Esophagus muscularis mucosa (tissue), 4 donors: ENCODE measurements at regions not wholly inside any gene's neighbourhood (a gene's known extent, or its start where the extent isn't known, plus 50 kb on each side); places are given as distances from the start of the nearest gene placed in this dataset.
"Not testable (repeated sequence)": the region's sequence is repeated elsewhere in the genome, so short reads cannot be mapped to it uniquely, and the experiment has no call there.

Experiments used
- DNase-seq: peaks from one replicate; pipeline ENCODE4 v3.0.0-alpha.2; 2017; ENCODE audit errors: extremely low spot score
- H3K27ac ChIP-seq, 4 donors: fragments of 200-600 bp; sonication (generic); replicated peaks in 1 of 4; 1 replicate in 3 of 4; 2 replicates in 1 of 4; pipeline ENCODE4 v1.5.1; 2016 to 2019; ENCODE audit warnings: mild to moderate bottlenecking in 1 of 4
- H3K27me3 ChIP-seq, 4 donors: fragments of 200-600 bp; sonication (generic); one replicate each; pipeline versions ENCODE4 v1.5.1 to v1.6.0; 2016 to 2019
- H3K36me3 ChIP-seq, 4 donors: fragments of 200-600 bp; sonication (generic); one replicate each; pipeline ENCODE4 v1.5.1; 2016 to 2019
- H3K4me1 ChIP-seq, 4 donors: fragments of 200-600 bp; sonication (generic); one replicate each; pipeline ENCODE4 v1.5.1; 2016 to 2019
- H3K4me3 ChIP-seq, 4 donors: fragments of 200-600 bp; sonication (generic); 1 replicate in 2 of 4; 2 replicates in 2 of 4; pipeline ENCODE4 v1.5.1; 2016 to 2019; ENCODE audit warnings: mild to moderate bottlenecking in 4 of 4, moderate library complexity in 1 of 4
- H3K9me3 ChIP-seq, 4 donors: fragments of 200-600 bp; sonication (generic); 1 replicate in 3 of 4; 2 replicates in 1 of 4; pipeline ENCODE4 v1.5.1; 2016 to 2019
- EP300 ChIP-seq: sonication (generic); formaldehyde crosslinking; IDR thresholded peaks from one replicate; pipeline ENCODE4 v1.6.1; 2017; ENCODE audit warnings: antibody characterized with exemption
- POLR2A ChIP-seq: fragments of 450-650 bp; IDR thresholded peaks from one replicate; pipeline ENCODE4 v1.6.1; 2017; ENCODE audit warnings: antibody characterized with exemption, moderate library complexity, mild to moderate bottlenecking, low read depth
- POLR2AphosphoS5 ChIP-seq, 2 donors: sonication (generic); formaldehyde crosslinking; IDR thresholded peaks; one replicate each; pipeline ENCODE4 v1.6.1; 2017; ENCODE audit warnings: antibody characterized with exemption in 2 of 2
- WGBS: methylation state at CpG from one replicate; pipeline ENCODE4 v1.1.5; 2018; 5-methylcytosine and 5-hydroxymethylcytosine counted together
- intact Hi-C: fragments of 100-400 bp; cut with DNase I; formaldehyde crosslinking; loops from one replicate; pipeline ENCODE4 v1.15.1; 2023
- TF ChIP-seq, protein P1 (sequence below), 3 experiments: fragments of 200-600 bp in 2 of 3; fragments of 450-650 bp in 1 of 3; sonication (generic) in 2 of 3; IDR thresholded peaks; one replicate each; pipeline ENCODE4 v1.5.1; 2017 to 2019; ENCODE audit warnings: antibody characterized with exemption in 3 of 3, mild to moderate bottlenecking in 2 of 3, moderate library complexity in 1 of 3

- no peak for DNase-seq
Observed at GRCh38 chr5:102678267-102679058, 76.6 kb upstream of the PAM start.

GRCh38 chr5:102681403-102681983 is 73.6 kb upstream of the PAM start:
- intact Hi-C loops, result loop anchor here (5.0 kb wide), 1 partner anchor 361 kb away; no protein-coding TSS in a partner anchor
- Histone ChIP-seq H3K27me3 (no peaks in the 10 kb centered on the region), H3K4me1 (no peaks in the 10 kb centered on the region), H3K36me3 (no peaks in the 10 kb centered on the region), H3K9me3 (no peaks in the 10 kb centered on the region), H3K27ac (no peak overlapping the region), H3K4me3 (no peak overlapping the region)
- DNase-seq, result no peak
- 50% methylated on average over 2 of the region's 2 CpGs for WGBS
- TF ChIP-seq POLR2AphosphoS5 (IDR thresholded peaks at IDR 0.05), result no peak
- TF ChIP-seq, protein P1, sequence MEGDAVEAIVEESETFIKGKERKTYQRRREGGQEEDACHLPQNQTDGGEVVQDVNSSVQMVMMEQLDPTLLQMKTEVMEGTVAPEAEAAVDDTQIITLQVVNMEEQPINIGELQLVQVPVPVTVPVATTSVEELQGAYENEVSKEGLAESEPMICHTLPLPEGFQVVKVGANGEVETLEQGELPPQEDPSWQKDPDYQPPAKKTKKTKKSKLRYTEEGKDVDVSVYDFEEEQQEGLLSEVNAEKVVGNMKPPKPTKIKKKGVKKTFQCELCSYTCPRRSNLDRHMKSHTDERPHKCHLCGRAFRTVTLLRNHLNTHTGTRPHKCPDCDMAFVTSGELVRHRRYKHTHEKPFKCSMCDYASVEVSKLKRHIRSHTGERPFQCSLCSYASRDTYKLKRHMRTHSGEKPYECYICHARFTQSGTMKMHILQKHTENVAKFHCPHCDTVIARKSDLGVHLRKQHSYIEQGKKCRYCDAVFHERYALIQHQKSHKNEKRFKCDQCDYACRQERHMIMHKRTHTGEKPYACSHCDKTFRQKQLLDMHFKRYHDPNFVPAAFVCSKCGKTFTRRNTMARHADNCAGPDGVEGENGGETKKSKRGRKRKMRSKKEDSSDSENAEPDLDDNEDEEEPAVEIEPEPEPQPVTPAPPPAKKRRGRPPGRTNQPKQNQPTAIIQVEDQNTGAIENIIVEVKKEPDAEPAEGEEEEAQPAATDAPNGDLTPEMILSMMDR (IDR thresholded peaks at IDR 0.05), result peak; percentile 62 to 73 (median 63)

More at GRCh38 chr5:102678267-102679058, 76.6 kb upstream of the PAM start:
- Histone ChIP-seq H3K9me3 (no peaks in the 10 kb centered on the region), H3K36me3 (no peaks in the 10 kb centered on the region), H3K4me1 (no peaks in the 10 kb centered on the region), H3K27ac (no peak overlapping the region), H3K27me3 (no peaks in the 10 kb centered on the region), H3K4me3 (no peak overlapping the region)
- WGBS, result 71% methylated on average over 4 of the region's 4 CpGs
- TF ChIP-seq, protein P1 (IDR thresholded peaks at IDR 0.05), result no peak
- TF ChIP-seq POLR2A, result no peak
- TF ChIP-seq EP300, result no peak
- no peak for TF ChIP-seq POLR2AphosphoS5 (IDR thresholded peaks at IDR 0.05)
- intact Hi-C loops, result no loop called here

DNA sequence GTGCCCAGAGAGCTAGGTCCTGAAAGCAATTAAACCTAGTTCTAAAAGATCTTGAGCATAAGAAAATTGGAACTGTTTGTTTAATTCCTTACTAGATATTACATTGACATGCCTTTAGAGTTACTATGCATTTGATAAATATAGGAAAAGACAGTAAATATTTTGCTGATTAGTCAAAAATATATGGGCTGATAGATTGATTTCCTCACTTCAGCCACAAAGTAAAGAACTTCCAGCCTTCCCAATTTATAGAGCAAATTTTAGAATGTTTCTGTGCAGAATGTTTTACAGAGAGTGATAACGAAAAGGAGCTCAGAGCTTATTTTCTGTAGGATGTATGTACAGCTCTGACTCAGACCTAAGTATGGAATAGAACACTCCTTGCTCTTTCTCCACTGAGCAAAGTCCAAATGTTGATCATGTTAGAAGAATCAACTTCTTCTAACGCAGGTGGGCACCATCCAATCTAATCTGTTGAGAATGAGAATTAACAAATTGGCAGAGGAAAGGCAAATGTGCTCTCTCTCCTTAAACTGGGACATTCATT is 72.9 kb upstream of the PAM start:
- intact Hi-C loops, result loop anchor here (5.0 kb wide), 1 partner anchor 360 kb away; no protein-coding TSS in a partner anchor
- Histone ChIP-seq H3K4me1 (no peaks in the 10 kb centered on the region), H3K9me3 (no peaks in the 10 kb centered on the region), H3K27ac (no peak overlapping the region), H3K4me3 (no peak overlapping the region), H3K27me3 (no peaks in the 10 kb centered on the region), H3K36me3 (no peaks in the 10 kb centered on the region)
- DNase-seq, result no peak
- TF ChIP-seq, protein P1 (IDR thresholded peaks at IDR 0.05), result no peak
- TF ChIP-seq POLR2A (no peak), EP300 (no peak), POLR2AphosphoS5 (IDR thresholded peaks at IDR 0.05) (no peak)
- WGBS, result 97% methylated on average over 2 of the region's 2 CpGs

GRCh38 chr5:102688076-102688475 is 67.0 kb upstream of the PAM start:
- H3K36me3 ChIP-seq, H3K27ac ChIP-seq, H3K4me3 ChIP-seq, H3K9me3 ChIP-seq, DNase-seq, H3K4me1 ChIP-seq, H3K27me3 ChIP-seq, intact Hi-C loops: not testable (repeated sequence)
- WGBS, result 96% methylated on average over 7 of the region's 7 CpGs

- H3K27me3 ChIP-seq, H3K36me3 ChIP-seq, DNase-seq, H3K4me3 ChIP-seq, H3K9me3 ChIP-seq, H3K4me1 ChIP-seq, H3K27ac ChIP-seq, intact Hi-C loops: not testable (repeated sequence)
- WGBS, result 95% methylated on average over 5 of the region's 14 CpGs
Observed at GRCh38 chr5:102688581-102689342, 66.3 kb upstream of the PAM start.
